ENCODE measurements at regions not wholly inside any gene's neighbourhood (a gene's known extent, or its start where the extent isn't known, plus 50 kb on each side); places are given as distances from the start of the nearest gene placed in this dataset.

DNA sequence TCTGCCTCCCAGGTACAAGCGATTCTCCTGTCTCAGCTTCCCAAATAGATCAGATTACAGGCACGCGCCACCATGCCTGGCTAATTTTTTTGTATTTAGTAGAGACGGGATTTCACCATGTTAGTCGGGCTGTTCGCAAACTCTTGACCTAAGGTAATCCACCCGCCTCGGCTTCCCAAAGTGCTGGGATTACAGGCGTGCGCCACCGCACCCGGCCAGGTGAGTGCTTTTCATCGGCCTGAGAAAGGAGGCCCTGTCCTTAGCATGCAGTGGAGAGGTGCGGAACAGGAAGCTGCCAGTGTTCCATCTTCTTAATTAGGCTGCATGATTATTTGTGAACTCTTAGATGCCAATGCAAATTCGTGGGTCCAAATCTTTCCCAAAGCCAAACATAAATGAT is 125.7 kb upstream of the THSD7B start:
- BruUV-seq (replicated peaks) = no TSS peak

DNA sequence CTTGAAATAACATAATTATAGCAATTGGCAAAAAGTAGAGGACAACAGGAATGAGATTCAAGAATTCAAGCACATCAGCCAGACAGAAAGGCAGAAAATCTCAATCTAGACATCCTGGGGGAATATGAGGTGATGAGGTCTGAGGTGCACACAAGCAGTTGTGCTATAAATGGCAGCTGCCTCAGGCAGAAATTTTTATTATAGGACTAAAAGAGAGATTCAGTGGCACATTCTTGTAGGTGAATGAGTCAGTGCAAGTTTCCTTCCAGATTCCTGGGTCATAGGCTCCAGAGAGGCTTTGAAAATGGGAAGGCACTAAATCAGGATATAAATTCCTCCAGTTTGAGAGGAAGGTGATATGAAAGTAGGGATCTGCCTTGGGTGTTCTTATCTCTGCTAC is 127.2 kb upstream of the THSD7B start:
- no peak for DNase-seq (ENCODE audit: low spot score)
- no peaks in the 10 kb centered on the region for H3K9me2 ChIP-seq (ENCODE audit: insufficient read depth, low read length)
- H4K20me1 ChIP-seq (ENCODE audit: insufficient read depth, low read length) = no peaks in the 10 kb centered on the region
- no peak overlapping the region for H3K4me3 ChIP-seq (ENCODE audit: low read depth, low read length, poor library complexity, severe bottlenecking)
- ChIA-PET CTCF (ENCODE audit: unreplicated experiment) (no interaction called here), POLR2A (no interaction called here)
- H3K79me2 ChIP-seq (ENCODE audit: insufficient read depth, low read depth, low read length) = no peaks in the 10 kb centered on the region
- no TSS peak for BruUV-seq (replicated peaks)
- TF ChIP-seq, protein P1, sequence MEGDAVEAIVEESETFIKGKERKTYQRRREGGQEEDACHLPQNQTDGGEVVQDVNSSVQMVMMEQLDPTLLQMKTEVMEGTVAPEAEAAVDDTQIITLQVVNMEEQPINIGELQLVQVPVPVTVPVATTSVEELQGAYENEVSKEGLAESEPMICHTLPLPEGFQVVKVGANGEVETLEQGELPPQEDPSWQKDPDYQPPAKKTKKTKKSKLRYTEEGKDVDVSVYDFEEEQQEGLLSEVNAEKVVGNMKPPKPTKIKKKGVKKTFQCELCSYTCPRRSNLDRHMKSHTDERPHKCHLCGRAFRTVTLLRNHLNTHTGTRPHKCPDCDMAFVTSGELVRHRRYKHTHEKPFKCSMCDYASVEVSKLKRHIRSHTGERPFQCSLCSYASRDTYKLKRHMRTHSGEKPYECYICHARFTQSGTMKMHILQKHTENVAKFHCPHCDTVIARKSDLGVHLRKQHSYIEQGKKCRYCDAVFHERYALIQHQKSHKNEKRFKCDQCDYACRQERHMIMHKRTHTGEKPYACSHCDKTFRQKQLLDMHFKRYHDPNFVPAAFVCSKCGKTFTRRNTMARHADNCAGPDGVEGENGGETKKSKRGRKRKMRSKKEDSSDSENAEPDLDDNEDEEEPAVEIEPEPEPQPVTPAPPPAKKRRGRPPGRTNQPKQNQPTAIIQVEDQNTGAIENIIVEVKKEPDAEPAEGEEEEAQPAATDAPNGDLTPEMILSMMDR (conservative IDR thresholded peaks at IDR 0.05; ENCODE audit: low read length) = no peak
- no peak for TF ChIP-seq EZH2phosphoT487 (IDR thresholded peaks at IDR 0.05; ENCODE audit: borderline replicate concordance, low read depth, low read length)
- H3K27ac ChIP-seq (ENCODE audit: low read depth, low read length, poor library complexity, severe bottlenecking) = no peak overlapping the region
- no peaks in the 10 kb centered on the region for H3K9me3 ChIP-seq (ENCODE audit: low read length)
- H3K4me1 ChIP-seq (ENCODE audit: insufficient read depth, low read length, poor library complexity, severe bottlenecking) = no peaks in the 10 kb centered on the region
- H3K36me3 ChIP-seq (ENCODE audit: insufficient read depth, low read length) = no peaks in the 10 kb centered on the region
- no peak overlapping the region for H2AFZ ChIP-seq (ENCODE audit: low read length)
- no peak overlapping the region for H3K4me2 ChIP-seq (ENCODE audit: low read length)
- intact Hi-C loops (cut with micrococcal nuclease; ENCODE audit: unreplicated experiment) = no loop called here

More for the DNA sequence above, 125.7 kb upstream of the THSD7B start:
- no peaks in the 10 kb centered on the region for H4K20me1 ChIP-seq (ENCODE audit: insufficient read depth, low read length)
- H3K27ac ChIP-seq (ENCODE audit: low read depth, low read length, poor library complexity, severe bottlenecking) = no peak overlapping the region
- DNase-seq (ENCODE audit: low spot score) = no peak
- H3K9me2 ChIP-seq (ENCODE audit: insufficient read depth, low read length) = no peaks in the 10 kb centered on the region
- H3K4me1 ChIP-seq (ENCODE audit: insufficient read depth, low read length, poor library complexity, severe bottlenecking) = no peaks in the 10 kb centered on the region
- ChIA-PET POLR2A (interaction anchor here (0.7 kb wide), 1 partner anchor 248 kb away, joined by 3 read pairs; no protein-coding TSS in a partner anchor), CTCF (ENCODE audit: unreplicated experiment) (no interaction called here)
- TF ChIP-seq, protein P1 (conservative IDR thresholded peaks at IDR 0.05; ENCODE audit: low read length) = no peak
- no peak for TF ChIP-seq EZH2phosphoT487 (IDR thresholded peaks at IDR 0.05; ENCODE audit: borderline replicate concordance, low read depth, low read length)
- H3K4me3 ChIP-seq (ENCODE audit: low read depth, low read length, poor library complexity, severe bottlenecking) = no peak overlapping the region
- no peaks in the 10 kb centered on the region for H3K36me3 ChIP-seq (ENCODE audit: insufficient read depth, low read length)
- intact Hi-C loops (cut with micrococcal nuclease; ENCODE audit: unreplicated experiment) = no loop called here
- no peak overlapping the region for H2AFZ ChIP-seq (ENCODE audit: low read length)
- H3K4me2 ChIP-seq (ENCODE audit: low read length) = no peak overlapping the region
- H3K79me2 ChIP-seq (ENCODE audit: insufficient read depth, low read depth, low read length) = no peaks in the 10 kb centered on the region
- H3K9me3 ChIP-seq (ENCODE audit: low read length) = no peaks in the 10 kb centered on the region

DNA sequence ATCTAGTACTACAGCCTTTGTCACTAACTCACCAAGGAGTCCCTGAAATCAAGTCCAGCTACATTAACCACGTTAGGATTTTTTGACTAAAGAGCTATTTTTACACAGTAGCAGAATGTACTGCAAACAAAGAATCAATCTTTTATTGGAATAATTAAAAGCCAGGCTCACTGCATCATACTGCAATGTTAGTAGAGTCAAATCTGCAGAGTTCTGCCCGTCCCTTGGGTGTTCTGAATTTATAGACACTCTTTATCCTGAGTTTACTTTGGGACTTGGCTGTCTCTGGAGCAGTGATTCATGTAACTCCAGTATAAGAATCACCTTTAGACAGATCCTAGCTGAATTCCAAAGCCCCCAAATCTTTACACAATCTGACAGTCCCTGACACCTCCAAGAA is 127.9 kb upstream of the THSD7B start:
- Histone ChIP-seq H3K4me1 (ENCODE audit: insufficient read depth, low read length, poor library complexity, severe bottlenecking) (no peaks in the 10 kb centered on the region), H3K9me2 (ENCODE audit: insufficient read depth, low read length) (no peaks in the 10 kb centered on the region), H3K9me3 (ENCODE audit: low read length) (no peaks in the 10 kb centered on the region), H3K4me3 (ENCODE audit: low read depth, low read length, poor library complexity, severe bottlenecking) (no peak overlapping the region), H2AFZ (ENCODE audit: low read length) (no peak overlapping the region), H3K36me3 (ENCODE audit: insufficient read depth, low read length) (no peaks in the 10 kb centered on the region), H4K20me1 (ENCODE audit: insufficient read depth, low read length) (no peaks in the 10 kb centered on the region), H3K27ac (ENCODE audit: low read depth, low read length, poor library complexity, severe bottlenecking) (no peak overlapping the region), H3K4me2 (ENCODE audit: low read length) (no peak overlapping the region), H3K79me2 (ENCODE audit: insufficient read depth, low read depth, low read length) (no peaks in the 10 kb centered on the region)
- intact Hi-C loops (cut with micrococcal nuclease; ENCODE audit: unreplicated experiment) = no loop called here
- no peak for DNase-seq (ENCODE audit: low spot score)
- BruUV-seq (replicated peaks) = no TSS peak
- POLR2A ChIA-PET = no interaction called here
- no peak for TF ChIP-seq EZH2phosphoT487 (IDR thresholded peaks at IDR 0.05; ENCODE audit: borderline replicate concordance, low read depth, low read length)
- TF ChIP-seq, protein P1 (conservative IDR thresholded peaks at IDR 0.05; ENCODE audit: low read length) = no peak
- CTCF ChIA-PET (ENCODE audit: unreplicated experiment) = no interaction called here
